GM19324 (cell line): ENCODE measurements at regions not wholly inside any gene's neighbourhood (a gene's known extent, or its start where the extent isn't known, plus 50 kb on each side); places are given as distances from the start of the nearest gene placed in this dataset.
"Not testable (repeated sequence)": the region's sequence is repeated elsewhere in the genome, so short reads cannot be mapped to it uniquely, and the experiment has no call there.

ENCODE experiments used
- ATAC-seq: cut with Tn5 transposase; IDR thresholded peaks from one replicate; pipeline ENCODE4 v1.9.1; 2021; ENCODE audit warnings: mild to moderate bottlenecking, moderate library complexity; ENCODE audit not compliant: unreplicated experiment, low FRiP score

DNA sequence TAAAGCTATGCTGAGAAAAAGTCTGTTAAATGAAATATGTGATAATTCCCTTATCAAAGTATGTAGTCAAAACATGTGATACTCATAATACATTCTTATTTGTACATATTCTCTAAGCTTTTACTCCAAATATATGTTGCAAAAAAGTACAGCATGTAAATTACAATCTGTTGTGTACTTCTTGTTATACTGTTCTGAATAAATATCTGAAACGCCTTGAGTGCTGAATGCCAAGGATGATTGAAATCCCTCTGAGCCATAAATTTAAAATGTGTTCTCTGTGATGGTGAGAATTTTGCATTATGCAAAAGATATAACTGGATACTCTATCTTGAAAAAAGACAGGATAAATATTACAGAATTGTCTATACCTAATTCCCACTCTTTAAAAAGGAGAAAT is 1128.0 kb downstream of the STPG2 start:
- no peak for ATAC-seq

- no peak for ATAC-seq
These were observed 1126.9 kb downstream of the STPG2 start for GRCh38 chr4:97016186-97016907.

DNA sequence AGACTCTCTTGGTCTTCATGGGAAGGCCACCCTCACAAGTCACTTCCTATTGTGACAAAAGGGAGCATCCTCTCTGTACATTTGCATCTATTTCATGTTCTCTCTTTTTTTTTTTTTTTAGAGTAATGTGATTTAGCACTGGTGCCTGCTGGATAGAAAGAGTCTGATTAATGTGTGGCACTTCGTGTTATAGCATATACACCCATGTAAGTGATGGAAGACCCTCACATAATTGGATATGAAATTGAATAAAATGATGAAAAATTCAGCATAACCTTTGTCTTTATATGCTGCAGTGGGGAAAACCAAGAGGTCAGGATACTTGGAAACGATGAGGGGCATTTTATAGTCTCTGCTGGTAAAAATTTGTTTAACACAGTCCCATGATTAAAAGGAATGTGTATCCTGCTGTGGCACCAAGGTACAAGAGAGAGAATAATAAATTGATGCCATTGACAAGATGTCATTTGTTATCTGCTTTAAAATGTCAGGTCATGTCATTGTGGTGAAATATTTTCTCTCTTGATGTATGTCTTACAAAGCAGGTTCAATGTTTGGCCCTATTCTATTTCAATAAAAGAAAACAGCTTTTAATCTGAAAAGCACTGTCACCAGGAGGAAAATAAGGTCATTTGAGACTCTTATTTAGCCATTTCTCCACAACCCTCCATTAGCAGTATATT is 1115.4 kb downstream of the STPG2 start:
- ATAC-seq: no peak

DNA sequence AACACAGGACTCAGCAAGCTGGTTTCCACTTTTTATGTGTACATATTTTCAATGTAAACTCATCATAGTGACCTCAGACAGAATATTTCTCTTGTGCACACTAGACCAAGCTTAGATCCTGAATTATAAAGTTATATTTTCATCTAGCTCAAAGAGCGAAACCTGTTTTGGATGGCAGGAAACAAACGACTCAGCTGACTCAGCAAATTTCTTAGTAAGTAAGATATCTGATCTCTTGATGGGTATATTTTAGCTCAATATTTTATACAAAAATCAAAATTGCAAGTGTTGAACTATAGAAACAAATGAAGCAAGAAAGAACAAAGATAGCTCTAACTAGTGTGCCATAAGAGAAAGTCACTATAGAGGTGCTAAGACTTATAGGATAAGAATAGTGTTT is 1114.5 kb downstream of the STPG2 start:
- no peak for ATAC-seq

- ATAC-seq: not testable (repeated sequence)
These were observed 1105.7 kb downstream of the STPG2 start for GRCh38 chr4:97037411-97038145.

- no peak for ATAC-seq
These were observed 1105.1 kb downstream of the STPG2 start for GRCh38 chr4:97038146-97038516.

DNA sequence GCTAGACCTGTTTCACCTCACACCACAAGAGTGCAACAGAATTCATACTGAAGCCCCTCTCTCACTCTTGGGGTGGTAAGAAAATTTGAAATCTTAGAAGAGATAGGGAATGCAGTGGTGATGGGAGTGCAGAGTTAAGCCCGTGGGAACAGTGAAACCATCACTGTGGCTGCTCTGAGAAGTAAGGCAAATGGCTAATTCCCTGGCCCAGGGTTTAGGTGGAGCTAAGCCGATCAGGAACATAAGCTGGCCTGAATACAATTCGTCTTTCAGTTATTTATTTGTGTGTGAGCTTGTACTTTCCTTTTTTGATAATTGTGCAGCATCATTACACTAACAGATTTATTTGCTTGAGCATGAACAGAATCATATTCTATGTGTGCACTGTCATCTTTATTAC is 1070.6 kb downstream of the STPG2 start:
- no peak for ATAC-seq

DNA sequence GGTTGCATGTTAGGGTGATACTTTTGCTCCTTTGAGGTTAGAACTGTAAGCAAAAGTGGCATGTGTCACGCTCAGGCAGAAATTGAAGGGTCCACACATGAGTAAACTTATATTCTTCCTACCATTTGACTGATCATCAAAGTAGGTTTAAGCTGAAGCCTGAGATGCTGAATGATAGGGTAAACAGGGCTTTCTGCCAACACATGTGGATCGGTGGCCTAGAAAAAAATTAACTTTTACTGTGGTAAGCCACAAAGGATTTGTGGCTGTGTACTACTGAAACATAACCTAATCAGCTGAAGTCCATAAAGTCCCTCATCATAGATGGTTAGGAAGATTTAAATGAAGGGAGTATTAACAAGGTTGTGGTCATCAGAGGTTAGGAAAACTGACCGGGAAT is 1070.1 kb downstream of the STPG2 start:
- no peak for ATAC-seq

DNA sequence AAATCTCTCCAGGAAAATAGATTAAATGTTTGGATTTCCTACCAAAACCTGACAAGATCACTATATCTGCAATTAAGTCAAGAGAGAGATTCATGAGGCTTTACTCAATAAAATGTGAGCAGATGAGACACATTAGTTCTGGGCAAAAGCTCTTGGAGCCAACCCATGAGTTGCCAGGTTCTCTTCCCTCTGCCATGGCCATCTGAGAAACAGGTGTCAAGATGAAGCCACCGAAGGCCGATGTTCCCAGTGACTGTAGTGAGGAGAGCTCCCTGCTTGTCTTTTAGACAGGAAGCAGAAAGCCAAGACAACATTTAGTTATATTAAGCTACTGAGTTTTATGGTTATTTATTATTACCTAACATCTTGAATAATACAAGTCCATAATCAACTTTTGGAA is 1068.7 kb downstream of the STPG2 start:
- ATAC-seq: no peak

DNA sequence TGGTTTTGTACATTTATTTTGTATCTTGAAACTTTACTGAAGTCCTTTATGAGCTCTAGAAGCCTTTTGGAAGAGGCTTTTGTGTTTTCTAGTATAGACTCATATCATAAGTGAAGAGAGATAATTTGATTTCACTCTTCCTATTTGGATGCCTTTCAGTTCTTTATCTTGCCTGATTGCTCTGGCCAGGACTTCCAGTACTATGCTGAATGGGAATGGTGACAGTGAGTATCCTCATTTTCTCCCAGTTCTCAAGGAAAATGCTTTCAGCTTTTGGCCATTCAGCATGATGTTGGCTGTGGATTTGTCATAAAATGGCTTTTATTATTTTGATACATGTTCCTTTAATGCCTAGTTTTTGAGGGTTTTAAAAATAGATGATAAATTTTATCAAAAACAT is 1061.3 kb downstream of the STPG2 start:
- no peak for ATAC-seq

- ATAC-seq: not testable (repeated sequence)
These were observed 1046.2 kb downstream of the STPG2 start for GRCh38 chr4:97097036-97097435.

- ATAC-seq: not testable (repeated sequence)
These were observed 1042.1 kb downstream of the STPG2 start for GRCh38 chr4:97101171-97101570.

- ATAC-seq: no peak
These were observed 1040.0 kb downstream of the STPG2 start for GRCh38 chr4:97103252-97103651.

DNA sequence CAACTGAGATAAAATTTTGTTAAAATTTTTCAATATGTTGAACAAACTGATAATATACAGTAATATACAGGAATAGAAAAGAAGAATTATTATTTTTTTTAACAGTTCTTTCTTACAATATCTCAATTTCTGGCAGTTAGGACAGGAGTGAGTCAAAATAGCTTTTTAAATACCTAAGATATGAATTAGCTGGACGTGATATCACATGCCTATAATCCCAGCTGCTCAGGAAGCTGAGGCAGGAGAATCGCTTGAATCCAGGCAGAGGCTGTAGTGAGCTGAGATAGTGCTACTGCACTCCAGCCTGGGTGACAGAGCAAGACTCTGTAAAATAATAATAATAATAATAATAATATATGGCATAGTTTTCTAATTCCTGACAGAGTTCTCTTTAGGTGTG is 1039.3 kb downstream of the STPG2 start:
- no peak for ATAC-seq

DNA sequence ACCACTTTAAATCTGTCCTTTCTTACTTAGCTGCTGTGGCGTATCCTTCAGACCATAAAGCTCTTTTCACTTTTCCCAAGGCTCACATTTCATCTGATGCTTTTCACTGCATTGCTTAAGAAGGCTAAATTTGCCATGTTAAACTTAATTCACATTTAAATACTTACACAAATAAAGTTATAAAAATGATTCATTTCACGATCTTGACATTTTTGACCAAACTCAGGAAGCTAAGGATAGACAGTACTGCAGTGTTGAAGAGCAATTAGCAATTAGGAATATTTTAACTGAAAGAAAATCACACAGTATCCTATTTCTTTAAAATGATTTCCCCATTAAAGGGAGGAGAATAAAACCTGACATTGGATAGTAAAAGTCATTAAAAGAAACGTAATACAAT is 1038.6 kb downstream of the STPG2 start:
- no peak for ATAC-seq

GRCh38 chr4:97105347-97106099 is 1037.8 kb downstream of the STPG2 start:
- no peak for ATAC-seq

DNA sequence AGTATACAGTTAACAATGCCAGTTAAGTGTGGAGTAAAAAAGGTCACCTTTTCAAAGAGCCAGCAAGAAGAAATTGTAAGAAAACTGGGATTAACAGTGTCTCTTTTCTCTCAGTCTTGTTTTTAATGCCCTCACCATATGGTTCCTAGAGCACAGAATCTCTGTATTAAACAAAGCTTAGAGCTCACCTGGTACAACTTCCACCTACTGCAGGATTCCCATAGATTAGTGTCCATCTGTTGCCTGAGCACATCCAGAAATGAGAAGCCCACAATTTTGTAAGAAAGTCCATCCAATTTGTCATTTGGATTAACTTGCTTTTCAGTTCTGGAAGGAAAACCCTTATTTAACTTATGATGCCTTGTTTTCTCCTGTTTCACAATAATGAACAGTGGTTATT is 1037.1 kb downstream of the STPG2 start:
- no peak for ATAC-seq

DNA sequence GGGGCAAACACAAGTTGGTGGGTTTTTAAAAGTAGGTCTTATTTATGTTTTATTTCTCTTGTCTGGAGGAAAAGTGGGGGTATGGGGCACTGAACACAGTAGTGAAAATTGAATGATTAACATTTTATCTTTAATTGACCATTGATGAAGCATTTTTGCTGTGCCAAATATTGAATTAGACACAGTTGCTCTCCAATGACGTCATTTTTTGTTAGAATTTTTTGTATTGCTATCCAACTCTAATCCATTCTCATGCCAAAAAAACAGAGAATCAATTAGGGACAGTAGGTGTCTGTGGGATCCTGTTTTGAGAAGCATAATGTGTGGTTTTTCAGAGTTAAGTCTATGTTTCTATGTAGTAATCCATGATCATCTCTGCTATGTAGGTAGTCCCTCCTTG is 1032.8 kb downstream of the STPG2 start:
- ATAC-seq: no peak

- no peak for ATAC-seq
These were observed 1026.8 kb downstream of the STPG2 start for GRCh38 chr4:97116511-97116910.

GRCh38 chr4:97121493-97121892 is 1021.8 kb downstream of the STPG2 start:
- ATAC-seq: no peak

DNA sequence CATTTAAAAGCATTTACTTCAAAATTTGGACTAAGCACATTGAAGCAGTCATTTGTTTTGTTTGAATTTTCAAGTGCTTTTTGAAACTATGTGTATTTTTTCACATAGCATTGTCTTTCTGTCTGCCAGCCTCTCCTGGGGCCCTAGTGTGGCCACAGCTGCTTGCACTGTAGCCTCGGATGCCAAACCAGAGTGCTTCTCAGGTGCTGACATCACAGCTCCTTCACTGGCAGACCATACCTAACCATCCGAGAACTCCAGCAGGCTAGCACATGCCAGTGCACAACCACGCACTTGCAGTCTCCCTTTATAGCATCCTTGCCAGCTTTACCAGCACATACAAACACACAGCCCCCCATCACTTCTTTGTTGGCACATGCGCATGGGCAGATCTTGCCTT is 1019.7 kb downstream of the STPG2 start:
- ATAC-seq: no peak
